Kidney epithelial cell (primary cell): ENCODE measurements at regions not wholly inside any gene's neighbourhood (a gene's known extent, or its start where the extent isn't known, plus 50 kb on each side); places are given as distances from the start of the nearest gene placed in this dataset.
"Not testable (repeated sequence)": the region's sequence is repeated elsewhere in the genome, so short reads cannot be mapped to it uniquely, and the experiment has no call there.

Experiments
- DNase-seq: peaks from one replicate; pipeline ENCODE4 v3.0.0-alpha.2; 2010; ENCODE audit warnings: low read depth
- H3K27me3 ChIP-seq: 2 replicates; pipeline ENCODE4 v1.6.0; 2011; ENCODE audit warnings: low read length; ENCODE audit not compliant: control insufficient read depth, insufficient read depth
- H3K36me3 ChIP-seq: 2 replicates; pipeline ENCODE4 v1.5.1; 2011; ENCODE audit warnings: low read length; ENCODE audit not compliant: control insufficient read depth, insufficient read depth
- H3K4me3 ChIP-seq: 2 replicates; pipeline ENCODE4 v1.5.1; 2011; ENCODE audit warnings: low read depth, mild to moderate bottlenecking, control low read depth, low read length
- CTCF ChIP-seq: IDR thresholded peaks from 2 replicates; pipeline ENCODE4 v1.5.1; 2011; ENCODE audit warnings: mild to moderate bottlenecking, moderate library complexity, low read length, control low read depth, inconsistent platforms; ENCODE audit not compliant: insufficient read depth, poor library complexity, severe bottlenecking

GRCh38 chr13:89380101-89380500, 1708.9 kb downstream of the SLITRK5 start:
- no peaks in the 10 kb centered on the region for H3K36me3 ChIP-seq
- H3K4me3 ChIP-seq = no peak overlapping the region
- DNase-seq = peak; percentile 61
- TF ChIP-seq CTCF = no peak
- H3K27me3 ChIP-seq = no peaks in the 10 kb centered on the region

- H3K4me3 ChIP-seq = no peak overlapping the region
- no peak for DNase-seq
- no peak for TF ChIP-seq CTCF
- no peaks in the 10 kb centered on the region for H3K27me3 ChIP-seq
- no peaks in the 10 kb centered on the region for H3K36me3 ChIP-seq
Observed at GRCh38 chr13:89382981-89383380, 1711.8 kb downstream of the SLITRK5 start.

- no peak overlapping the region for H3K4me3 ChIP-seq
- no peaks in the 10 kb centered on the region for H3K27me3 ChIP-seq
- no peak for DNase-seq
- H3K36me3 ChIP-seq = no peaks in the 10 kb centered on the region
- no peak for TF ChIP-seq CTCF
Observed at GRCh38 chr13:89383891-89384290, 1712.7 kb downstream of the SLITRK5 start.

GRCh38 chr13:89393758-89394304, 1722.7 kb downstream of the SLITRK5 start:
- TF ChIP-seq CTCF = no peak
- Histone ChIP-seq H3K4me3 (no peak overlapping the region), H3K36me3 (no peaks in the 10 kb centered on the region), H3K27me3 (no peaks in the 10 kb centered on the region)
- DNase-seq = no peak

- Histone ChIP-seq H3K4me3 (no peak overlapping the region), H3K27me3 (no peaks in the 10 kb centered on the region), H3K36me3 (no peaks in the 10 kb centered on the region)
- no peak for TF ChIP-seq CTCF
- DNase-seq = peak; percentile 42
Observed at GRCh38 chr13:89401264-89401675, 1730.1 kb downstream of the SLITRK5 start.

GRCh38 chr13:89402211-89402610, 1731.0 kb downstream of the SLITRK5 start:
- DNase-seq = no peak
- no peak for TF ChIP-seq CTCF
- Histone ChIP-seq H3K36me3 (no peaks in the 10 kb centered on the region), H3K27me3 (no peaks in the 10 kb centered on the region), H3K4me3 (no peak overlapping the region)

GRCh38 chr13:89406096-89406495, 1734.9 kb downstream of the SLITRK5 start:
- not testable (repeated sequence) for H3K36me3 ChIP-seq, DNase-seq, H3K27me3 ChIP-seq, H3K4me3 ChIP-seq
